HG03025 (cell line): ENCODE measurements at regions not wholly inside any gene's neighbourhood (a gene's known extent, or its start where the extent isn't known, plus 50 kb on each side); places are given as distances from the start of the nearest gene placed in this dataset.
"Not testable (repeated sequence)": the region's sequence is repeated elsewhere in the genome, so short reads cannot be mapped to it uniquely, and the experiment has no call there.

Experiments used
- ATAC-seq: cut with Tn5 transposase; IDR thresholded peaks from one replicate; pipeline ENCODE4 v1.9.1; 2021; ENCODE audit warnings: mild to moderate bottlenecking, moderate library complexity; ENCODE audit not compliant: unreplicated experiment, low FRiP score

DNA sequence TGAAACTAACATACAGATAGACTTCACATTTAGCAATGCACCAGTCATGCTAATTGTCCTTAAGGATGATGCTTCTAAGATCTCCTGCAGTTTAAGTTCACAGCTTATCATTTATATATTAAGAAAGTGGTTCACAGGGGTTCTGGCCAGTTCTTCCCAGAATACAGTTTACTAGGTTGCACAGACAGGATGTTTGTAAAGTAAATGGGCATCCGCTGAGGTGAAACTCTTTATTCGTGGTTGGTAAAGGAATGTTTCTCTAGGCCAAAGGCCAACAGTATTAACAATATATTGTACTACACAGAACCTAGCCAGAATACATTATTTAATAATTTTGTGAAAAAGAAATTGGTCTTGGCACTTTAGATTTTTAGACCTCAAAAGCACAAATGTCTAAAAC is 1427.3 kb downstream of the CDH8 start:
- ATAC-seq: no peak

DNA sequence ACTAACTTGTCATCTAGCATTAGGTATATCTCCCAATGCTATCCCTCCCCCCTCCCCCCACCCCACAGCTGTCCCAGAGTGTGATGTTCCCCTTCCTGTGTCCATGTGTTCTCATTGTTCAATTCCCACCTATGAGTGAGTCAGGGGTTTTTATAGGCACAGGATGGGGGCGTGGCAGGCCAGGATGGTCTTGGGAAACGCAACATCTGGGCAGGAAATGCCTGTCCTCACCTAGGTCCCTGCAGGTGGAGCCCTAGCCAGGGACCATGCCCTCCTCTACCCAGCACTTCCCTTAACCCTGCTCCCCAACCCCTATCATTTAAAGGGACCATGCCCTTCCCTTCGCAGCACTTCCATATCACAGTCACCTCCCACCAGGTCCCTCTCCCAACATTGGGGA is 1430.6 kb downstream of the CDH8 start:
- ATAC-seq: not testable (repeated sequence)

DNA sequence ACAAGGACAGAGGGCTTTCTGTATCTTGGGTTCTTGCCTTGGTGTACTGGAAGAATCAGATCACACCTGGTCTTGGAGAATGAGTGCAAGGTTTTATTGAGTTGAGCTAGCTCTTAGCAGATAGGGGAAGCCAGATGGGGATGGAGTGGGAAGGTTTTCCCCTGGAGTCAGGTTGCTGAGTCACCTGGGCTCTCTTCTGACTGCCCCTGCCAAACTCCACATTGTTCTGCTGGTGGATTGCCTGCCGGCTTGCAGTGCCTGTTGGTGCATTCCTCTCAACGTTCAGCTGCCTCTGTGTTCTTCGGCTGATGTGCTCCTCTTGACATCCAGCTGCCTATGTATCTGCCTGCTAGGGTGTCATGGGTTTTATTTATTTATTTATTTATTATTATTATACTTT is 1431.1 kb downstream of the CDH8 start:
- ATAC-seq: no peak

DNA sequence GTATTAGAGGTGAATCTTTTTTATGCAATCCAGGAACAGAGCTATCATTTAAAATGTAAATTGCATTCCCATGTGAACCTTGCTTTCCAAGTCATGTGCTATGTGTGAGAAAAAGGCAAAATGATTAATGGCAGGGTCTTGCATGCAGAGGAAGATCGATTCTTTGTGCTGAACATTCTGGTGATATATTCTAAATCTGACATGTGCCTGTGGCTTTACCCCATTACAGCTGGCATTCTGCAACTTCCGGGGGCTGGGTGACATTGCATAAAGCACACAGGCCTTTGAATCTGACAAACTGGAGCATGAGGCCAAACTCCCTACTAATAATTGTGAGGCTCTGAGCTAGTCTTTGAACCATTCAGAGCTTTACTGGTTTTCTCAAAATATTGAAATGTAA is 1449.7 kb downstream of the CDH8 start:
- no peak for ATAC-seq

DNA sequence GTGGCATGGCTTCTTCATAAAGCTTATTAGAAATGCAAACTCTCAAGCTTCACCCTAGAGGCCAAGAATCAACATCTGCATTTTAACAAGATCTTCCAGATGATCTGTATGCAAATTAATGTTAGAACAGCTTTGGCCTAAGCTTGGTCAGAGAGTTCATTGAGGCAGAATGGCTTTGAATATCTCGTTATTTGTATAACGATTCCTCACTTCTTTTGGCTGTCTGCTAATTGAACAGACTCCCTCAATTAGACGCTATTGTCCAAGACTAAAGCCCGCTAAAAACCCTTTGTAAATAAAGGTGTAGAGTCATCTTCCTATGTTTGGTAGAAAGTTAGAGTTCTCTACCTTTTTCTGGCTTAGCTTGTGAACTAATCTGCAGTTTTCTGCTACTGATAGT is 1453.7 kb downstream of the CDH8 start:
- ATAC-seq: no peak

DNA sequence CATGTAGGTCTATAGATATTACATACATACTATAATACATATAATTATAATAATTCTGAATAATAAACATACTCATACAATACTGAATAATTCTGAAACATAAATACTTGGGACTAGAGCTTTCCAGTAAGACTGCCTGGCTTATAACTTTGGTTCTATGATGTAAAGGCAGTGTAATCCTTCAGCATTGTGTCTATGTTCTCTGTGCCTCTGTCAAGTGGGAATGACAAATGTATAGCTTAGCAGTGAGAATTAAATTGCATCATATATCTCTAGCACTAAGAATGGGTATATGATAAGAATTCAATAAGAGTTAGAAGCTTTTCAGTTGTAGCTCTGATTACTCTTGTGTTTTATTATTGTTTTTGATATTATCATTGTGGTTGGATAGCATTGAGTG is 1469.3 kb downstream of the CDH8 start:
- ATAC-seq: no peak

DNA sequence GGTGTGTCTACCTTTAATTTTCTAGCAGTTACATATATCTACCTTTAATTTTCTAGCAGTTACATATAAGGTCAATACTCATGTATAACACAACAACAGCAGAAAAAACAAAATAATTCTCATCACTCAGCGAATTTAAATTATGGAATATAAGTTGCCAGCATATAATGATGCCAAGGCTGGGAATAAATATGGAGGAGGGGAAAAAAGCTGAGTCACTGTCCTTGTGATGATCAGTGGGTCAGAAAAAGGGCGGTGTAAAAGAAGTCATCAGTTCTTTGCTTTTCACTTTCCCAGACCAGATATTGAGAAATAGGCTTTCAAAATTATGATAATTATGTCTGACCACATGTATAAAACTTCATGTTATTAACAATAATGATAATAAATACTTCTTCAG is 1471.7 kb downstream of the CDH8 start:
- no peak for ATAC-seq

DNA sequence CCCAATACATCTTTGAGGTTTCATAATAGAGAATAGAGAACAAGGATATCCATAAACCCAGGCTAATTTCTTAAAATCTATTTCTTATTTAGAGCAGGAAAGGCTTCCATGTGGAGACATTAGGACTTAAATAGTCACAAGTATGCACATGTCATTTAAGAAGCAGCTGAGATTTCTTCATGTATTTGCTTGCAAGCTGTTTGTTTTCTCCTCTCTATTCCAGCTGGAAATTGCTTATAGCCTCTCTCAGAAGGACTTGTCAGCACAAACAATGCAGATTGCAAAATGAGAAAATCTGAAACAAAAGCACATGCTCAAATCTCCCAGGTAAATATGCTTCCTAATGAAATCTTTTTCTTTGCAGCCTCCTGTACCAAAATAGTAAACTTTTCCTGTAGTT is 1473.1 kb downstream of the CDH8 start:
- no peak for ATAC-seq

DNA sequence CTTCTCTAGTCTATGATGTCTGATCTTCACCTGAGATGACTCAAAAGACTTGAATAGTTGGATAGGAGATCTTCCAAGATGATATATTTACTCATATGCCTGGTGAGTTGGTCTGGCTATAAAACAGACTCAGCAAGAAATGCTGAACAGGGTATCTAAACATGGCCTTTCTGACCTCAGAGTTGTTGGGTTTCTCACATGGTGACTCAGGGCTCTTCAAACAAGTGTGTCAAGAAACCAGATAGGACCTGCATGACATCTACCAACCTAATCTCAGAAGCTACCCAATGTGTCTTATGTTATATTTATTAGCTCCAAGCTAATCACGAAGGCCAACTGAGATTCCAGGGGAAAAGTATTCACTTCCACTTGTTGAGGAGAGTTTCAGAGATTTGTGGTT is 1477.3 kb downstream of the CDH8 start:
- no peak for ATAC-seq

DNA sequence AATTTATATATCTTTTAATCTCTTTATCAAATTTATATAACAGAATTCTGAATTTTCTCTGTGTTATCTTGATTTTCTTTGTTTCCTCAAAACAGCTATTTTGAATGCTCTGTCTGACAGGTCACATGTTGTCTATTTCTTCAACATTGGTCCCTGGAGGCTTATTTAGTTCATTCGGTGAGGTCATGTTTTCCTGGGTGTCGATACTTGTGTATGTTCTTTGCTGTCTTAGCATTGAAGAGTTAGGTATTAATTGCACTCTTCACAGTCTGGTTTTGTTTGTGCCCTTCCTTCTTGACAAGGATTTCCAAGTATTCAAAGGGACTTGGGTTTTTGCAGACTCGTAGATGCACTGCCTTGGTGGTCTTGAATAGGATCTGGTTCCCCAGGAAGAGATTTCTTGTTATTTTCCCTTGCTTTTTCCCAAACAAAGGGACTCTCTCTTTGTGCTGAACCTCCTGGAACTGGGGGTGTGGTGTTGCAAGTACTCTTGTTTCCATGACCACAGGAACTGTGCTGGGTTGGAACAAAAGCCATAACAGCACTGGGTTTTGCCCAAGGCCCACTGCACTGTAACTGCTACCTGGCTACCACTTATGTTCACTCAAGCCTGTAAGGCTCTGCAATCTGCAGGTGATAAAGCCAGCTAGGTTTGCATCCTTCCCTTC is 1483.0 kb downstream of the CDH8 start:
- no peak for ATAC-seq

DNA sequence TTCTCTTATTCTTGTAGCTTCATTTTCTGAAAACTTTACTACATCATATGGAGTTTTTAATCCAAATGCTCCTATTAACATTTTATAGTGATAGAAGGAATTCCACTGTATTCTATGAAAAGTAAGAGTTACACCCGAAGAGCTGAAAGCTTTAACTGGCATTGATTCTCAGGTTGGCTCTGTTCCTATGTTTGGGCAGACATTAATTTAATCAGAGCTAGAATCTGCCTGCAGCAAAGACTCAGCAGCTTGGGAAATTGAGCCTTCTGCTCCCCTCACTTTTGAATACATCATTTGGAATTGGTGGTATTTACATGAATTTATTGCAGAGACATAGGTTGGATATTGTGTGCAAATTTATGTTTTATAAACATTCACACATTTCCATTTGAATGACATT is 1494.7 kb downstream of the CDH8 start:
- no peak for ATAC-seq

DNA sequence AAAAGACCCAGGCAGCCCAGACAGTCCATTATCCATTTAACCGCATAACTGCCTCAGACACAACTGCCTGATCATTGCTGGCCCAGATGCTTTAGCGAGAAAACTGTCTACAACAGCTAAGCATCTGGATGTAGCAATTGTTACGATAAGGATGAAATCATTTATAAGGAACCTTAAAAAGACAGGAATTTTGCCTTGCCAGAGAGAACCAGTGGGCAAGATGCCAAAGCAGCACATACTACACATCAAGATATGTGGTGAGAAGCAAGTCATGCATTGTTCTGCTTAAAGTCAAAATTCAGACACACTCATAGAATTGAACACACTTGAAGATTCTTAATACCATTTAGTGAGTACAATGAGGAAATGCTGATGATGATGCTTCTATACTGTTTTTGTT is 1525.3 kb downstream of the CDH8 start:
- no peak for ATAC-seq

DNA sequence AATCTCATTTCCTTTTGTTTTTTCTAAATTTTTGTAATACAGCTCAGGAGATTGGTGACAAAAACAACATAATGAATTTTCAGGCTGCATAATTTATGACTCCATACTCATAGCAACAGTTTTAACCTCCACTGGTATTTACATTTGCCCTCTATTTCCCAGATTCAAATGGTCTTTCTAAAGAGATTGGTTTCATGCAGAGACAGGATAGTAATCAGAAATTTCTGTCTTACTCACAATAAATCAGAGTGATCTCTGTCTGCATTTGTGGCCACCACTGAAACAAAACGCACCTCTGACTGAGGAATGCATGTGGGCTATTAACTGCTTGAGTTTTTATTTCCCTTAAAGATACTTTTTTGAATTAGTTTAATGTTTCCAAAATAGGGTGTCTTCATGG is 1526.0 kb downstream of the CDH8 start:
- no peak for ATAC-seq

DNA sequence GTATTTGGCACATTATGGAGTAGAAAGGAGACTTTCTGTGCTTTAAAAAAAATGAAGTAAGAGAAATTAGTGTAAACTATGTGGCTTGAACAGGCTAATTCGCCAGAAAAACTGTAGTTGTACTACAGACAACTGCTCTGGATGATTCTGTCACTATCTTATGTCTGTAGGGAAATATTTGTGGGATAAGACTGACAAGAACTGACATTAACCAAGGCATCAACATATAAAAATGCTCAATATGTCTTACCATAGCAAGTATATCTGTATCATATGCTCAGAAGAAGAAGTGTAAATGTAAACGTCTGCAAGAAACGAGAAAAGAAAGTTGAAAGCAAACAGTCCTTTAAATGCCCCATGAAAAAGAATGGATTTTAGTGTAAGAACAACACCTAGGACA is 1545.0 kb downstream of the CDH8 start:
- no peak for ATAC-seq

DNA sequence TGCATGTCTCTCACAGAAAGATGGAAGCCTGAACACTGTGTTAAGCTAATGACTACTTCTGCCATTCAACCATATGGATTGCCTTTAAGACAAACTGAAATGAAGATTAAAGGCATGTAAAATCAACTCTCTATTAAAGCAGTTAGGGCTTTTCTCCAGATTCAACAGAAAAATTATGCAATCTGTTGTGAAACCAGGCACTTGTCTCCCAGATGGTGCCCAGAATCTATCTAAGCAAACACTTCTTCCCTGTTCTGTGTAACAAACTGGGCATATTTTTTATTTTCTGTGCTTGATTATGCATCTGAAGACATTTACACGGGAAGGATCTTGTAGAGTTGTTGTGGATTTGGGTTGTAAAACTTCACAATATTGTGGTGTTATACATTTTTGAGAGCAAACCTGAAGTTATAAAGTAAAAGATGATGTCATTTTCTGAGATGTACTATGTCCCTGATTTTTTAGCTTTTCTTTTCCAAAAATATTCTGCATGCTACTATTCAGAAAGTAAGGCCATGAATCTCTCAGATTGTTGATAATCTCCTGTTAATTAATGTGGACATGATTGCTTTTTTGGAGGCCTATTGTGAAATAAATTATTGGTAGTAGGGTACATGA is 1550.3 kb downstream of the CDH8 start:
- no peak for ATAC-seq

DNA sequence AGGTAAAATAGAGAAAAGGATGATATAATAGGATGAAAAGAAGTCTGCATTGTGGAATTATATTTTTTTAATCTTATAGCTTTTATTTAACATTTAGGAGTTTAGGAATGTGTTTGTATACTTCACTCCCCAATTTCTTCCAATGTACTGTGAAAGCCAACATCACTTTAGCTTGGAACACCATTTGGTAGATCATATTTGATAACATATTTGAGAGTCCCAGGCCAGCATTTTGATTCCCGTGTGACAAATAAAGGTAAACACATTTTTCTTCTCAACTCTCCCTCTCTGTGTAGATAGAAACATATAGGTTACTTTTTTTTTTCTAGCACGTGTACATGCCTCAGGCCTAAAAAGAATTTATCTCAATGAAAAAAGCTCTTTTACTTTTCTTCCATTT is 1551.3 kb downstream of the CDH8 start:
- no peak for ATAC-seq

DNA sequence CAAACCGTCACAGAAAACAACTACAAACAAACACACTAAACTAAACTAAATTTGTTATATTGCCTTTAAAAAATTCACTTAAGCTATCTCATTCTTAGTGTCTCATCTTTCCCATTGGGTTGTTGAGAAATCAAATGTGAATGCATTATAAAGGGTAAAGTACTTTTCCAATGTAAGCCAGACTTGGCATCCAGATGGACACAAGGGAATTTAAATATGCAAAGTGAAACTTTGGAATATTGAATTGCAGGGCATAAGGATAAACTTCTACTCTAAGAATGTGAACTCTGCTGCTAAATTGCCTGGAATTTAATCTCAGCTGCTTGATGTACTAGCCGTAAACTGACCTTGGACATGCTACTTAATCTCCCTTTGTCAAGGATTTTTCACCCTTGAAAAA is 1554.6 kb downstream of the CDH8 start:
- ATAC-seq: no peak

DNA sequence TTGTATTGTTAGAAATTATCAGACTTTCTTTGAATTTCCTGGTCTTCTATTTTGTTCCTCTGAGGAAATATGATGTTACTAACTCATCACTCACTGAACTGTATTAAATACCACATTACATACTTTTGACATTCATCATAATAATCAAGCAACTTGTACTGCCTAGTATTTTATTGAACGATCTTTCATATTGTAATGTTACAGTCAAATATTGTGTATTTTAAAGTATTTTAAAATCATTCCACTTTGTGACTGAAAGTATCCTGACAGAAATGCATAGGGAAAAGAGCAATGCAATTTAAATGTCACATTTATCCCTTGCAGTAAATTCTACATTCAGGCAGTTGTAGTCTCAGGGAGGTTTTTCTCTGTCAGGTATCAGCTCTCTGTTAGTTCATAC is 1557.4 kb downstream of the CDH8 start:
- ATAC-seq: no peak

DNA sequence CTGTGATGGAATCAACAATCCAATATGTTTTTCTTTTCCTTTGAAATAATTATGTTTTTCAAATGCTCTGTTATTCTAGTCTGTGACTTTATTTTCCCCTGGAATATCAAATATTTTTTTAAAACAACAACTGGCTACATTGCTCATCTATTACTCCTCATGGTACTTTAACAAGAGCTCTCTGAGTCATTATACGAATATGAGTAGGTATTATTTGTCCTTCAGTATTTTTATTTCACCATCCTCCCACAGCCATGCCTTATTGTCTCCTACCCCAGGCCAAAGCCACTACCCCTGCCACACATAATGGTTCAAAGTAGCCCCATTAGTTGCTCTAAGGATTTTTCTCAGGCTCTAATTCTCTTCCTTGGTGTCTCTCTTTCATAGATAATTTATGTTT is 1572.3 kb downstream of the CDH8 start:
- ATAC-seq: no peak

DNA sequence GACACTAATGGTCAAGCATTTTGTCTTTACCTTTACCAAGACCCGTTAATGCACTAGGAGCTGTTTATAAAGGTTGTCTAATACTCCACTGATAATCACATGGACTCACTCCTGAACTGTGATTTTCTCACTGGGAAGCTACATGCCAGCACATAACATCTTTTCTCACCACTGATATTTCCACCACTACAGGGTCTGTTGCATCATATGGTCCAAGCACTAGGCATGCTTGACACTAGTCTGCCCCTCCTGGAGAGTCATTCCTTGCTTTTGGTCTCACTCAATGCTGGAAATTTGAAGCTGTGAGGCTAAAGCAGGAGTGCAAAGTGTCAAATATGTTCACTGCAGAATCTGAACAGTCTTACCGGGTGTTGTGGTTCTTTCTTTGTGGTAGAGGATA is 1576.8 kb downstream of the CDH8 start:
- ATAC-seq: no peak

DNA sequence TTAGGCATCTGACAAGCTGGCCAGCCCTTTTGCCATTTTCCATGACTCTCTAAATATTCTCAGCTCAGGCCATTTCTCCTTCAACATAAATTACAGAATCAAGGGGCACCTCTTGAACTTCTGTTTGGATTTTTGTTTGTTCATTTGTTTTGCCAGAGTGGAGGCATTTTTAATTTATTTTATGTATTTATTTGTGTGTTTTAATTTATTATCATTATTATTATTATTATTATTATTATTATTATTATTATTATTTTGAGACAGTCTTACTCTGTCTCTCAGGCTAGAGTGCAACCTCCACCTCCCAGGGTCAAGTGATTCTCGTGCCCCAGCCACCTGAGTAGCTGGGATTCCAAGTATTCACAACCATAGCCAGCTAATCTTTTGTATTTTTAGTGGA is 1578.0 kb downstream of the CDH8 start:
- no peak for ATAC-seq

DNA sequence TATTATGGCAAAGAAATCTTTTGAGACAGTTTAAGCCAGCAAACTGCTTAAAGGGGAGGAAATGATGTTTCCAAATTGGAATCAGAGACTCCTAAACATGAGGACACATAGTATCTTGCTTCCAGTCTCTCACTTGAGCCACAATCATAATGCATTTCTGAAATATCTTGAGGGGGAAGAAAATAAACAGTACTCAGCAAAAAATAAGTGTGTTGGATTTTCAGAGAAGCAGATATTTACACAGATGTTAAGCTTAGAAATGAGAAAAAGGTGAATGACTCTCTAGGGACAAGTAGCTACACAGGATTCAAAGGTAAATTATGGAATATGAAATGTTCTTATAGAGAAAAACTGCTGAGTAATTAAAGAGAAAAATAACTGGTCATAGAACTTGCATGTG is 1583.6 kb downstream of the CDH8 start:
- ATAC-seq: no peak

DNA sequence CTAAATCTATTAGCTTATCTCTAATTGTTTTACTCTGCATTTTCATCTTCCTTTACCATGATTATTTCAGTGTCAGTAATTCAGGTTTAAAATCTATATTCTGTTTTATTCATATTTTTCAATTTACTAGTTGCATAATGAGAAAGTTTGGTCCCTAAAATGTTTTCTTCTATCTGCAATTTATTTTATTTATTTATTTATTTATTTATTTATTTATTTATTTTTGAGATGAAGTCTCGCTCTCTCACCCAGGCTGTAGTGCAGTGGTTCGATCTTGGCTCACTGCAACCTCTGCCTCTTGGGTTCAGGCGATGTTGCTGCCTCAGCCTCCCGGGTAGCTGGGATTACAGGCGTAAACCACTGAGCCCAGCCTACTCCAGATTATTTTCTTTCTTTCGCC is 1597.3 kb downstream of the CDH8 start:
- no peak for ATAC-seq
